HG03558 (cell line): ENCODE measurements at regions not wholly inside any gene's neighbourhood (a gene's known extent, or its start where the extent isn't known, plus 50 kb on each side); places are given as distances from the start of the nearest gene placed in this dataset.

Source experiments
- ATAC-seq: cut with Tn5 transposase; IDR thresholded peaks from one replicate; pipeline ENCODE4 v1.9.1; 2021; ENCODE audit warnings: moderate number of reproducible peaks; ENCODE audit not compliant: unreplicated experiment; ENCODE audit errors: extremely low read depth

DNA sequence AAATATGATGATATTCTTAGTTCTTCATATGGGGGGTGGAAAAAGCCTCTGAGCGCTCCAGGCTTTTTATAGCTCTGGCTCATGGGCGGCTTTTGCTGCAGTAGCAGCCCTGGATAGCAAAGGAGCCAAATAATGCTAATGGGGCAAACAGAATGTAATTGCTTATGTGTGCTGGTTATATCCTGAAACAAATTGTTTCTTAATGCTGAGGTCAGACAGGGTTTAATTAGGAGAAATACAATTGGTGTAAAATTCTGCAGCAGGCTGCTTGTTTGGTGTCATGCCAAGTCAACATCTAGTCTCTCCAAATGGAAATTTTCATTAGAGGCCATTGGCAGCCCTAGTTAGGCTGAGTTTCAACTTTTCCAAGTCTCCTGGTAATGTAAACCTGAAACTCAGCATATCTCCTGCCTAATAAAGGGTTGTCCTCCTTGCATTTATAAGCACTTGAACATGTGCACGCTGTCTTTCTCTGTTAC is 530.1 kb upstream of the NOX3 start:
- no peak for ATAC-seq

DNA sequence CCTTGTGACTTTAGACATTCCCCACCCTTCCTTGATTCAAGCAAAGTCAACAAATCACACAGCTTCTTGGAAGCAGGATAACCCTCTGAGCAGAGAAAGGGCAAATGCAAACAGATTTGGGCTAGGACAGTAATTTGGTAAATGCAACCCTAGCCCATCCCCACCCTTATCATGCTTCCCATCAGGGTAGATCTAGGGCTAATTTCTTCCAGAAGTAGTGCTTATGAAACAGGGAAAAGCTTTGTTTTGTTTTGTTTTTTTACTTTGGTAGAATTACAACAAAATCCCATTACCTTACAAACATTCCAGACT is 525.1 kb upstream of the NOX3 start:
- ATAC-seq = no peak

DNA sequence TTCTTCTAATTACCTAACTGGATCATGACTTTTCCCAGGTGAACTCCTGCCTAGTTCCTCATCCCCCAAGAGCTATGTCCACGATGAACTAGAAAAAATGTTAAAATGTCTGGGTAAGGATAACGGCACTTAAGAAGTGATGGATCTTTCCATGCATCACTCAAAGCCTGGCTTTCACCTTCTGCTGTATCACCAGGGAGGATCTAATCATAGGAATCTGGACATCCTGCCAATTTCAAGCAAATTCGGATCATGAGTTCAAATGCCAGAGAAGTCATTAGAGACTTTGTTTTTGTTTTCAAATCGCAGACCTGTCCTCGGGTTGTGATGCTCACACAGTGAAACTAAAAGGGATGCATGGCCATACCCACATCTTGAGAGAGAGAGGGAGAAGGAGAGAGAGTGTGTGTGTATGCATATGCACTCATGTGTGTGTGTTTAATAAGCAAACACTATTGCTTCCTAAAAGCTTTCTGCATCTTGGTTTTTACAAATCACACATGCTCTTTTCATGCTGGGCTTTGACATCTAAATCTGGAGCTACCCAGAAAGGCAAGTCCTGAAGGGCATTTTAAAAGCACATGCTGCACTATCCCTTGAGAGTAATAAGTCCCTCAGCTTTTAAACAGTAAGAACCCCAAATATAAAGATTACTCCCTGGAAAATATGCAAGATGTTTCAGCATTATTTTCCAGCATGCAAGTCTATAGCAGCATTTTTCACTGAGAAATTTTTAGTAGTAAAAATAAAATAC is 524.6 kb upstream of the NOX3 start:
- no peak for ATAC-seq

DNA sequence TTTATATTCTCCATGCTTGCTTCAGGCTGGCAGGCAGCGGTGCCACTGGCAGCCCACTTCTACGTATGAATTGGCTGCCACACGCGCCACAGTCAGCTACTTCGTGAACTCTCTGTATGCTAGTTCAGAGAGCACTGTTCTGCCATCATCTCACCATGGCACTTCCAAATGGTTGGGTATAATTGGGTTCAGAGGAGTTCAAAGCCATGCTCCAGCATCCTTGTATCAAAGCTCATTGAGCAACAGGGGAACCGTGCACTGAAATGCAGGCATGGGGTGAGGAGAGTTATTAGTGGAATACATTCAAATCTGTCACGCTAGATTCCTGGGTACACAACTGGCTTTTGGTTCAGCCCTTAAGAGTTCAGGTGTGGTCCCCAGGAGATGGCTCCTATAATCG is 519.9 kb upstream of the NOX3 start:
- ATAC-seq = no peak

DNA sequence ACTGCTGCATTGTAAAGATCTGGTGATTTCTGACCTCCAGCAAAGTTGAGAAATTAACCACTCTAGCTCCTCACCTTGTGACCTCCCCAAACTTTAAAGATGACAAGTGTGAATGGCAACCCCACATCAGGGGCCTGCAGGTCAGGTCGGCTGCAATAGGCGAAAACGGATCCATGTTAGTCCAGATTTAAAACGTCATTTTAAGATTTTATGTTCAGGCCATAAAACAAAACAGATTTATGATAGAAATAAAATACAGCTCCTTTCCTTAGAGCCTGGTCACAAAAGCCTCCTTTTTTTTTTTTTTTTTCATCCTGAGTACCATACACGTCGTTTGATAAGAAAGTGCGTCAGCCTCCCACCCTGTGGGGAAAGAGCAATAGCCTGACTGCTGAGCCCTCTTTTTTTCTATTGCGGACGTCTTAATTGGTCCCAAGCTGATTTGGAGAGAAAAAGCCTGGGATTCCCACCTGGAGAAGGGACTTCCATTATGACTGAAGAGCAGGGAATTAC is 519.2 kb upstream of the NOX3 start:
- no peak for ATAC-seq

DNA sequence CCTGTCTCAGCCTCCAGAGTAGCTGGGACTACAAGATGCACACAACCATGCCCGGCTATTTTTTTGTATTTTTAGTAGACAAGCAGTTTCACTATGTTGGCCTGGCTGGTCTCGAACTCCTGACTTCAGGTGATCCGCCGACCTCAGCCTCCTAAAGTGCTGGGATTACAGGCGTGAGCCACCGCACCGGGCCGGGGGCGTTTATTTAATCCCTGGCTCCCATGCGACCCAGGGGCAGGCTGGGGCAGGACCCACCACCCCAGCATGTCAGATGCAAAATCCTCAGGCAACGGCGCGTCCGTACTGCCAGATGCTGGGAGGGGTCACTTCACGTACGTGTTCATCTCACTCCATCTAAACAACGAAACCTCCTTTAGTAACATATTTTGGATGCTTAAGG is 518.7 kb upstream of the NOX3 start:
- ATAC-seq = no peak

DNA sequence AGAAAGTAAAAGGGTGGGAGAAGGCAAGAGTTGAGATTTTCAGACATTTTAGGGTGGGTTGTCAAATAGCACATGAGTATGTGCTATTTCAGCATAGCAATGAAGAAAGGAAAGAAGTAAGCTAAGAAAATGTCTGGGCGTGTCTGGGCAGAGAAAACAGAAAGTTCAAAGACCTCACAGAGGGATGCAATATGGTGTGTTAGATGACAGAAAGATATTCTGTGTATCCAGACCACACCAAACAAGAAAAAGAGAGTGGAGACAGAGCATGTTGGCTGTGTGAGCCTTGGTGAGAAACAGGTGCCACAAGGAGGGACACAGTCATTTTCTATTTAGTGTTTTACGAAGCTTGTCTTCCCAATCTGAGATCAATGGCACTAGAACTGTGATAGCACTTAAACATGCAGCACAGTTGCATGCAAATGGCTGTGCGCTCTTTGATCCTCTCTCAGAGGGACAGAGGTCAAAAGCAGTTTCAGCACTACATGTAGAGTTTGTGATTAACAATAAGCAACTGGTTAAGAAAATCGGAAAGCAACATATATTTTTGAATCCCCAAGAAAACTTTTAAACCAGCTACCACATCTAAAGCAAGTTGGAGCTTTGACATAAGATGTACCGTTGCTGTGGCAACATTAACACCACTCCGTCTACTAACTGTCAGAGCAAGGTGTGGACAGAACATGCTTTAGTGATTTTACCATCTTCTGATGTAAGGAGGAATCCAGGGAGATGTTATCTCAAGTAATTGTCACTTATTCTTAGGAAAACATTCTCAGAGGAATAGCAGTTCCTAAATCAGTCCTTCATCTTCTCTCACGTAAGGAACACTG is 515.5 kb upstream of the NOX3 start:
- ATAC-seq = no peak

DNA sequence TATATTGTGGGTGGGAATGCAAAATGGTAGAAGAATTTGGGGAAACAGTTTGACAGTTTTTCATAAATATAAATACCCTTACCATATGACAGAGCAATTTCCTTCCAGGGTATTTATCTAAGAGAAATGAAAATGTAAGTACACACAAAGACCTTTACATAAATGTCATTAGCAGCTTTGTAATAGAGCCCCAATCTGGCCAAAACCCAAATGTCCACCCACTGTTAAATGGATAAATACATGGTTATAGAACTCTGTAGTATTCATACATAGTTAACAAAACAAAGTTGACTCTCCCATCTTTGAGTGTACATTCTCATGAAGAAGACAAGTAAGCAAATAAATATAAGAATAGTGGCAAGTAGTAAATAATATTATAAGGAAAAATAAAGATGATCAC is 514.8 kb upstream of the NOX3 start:
- no peak for ATAC-seq

DNA sequence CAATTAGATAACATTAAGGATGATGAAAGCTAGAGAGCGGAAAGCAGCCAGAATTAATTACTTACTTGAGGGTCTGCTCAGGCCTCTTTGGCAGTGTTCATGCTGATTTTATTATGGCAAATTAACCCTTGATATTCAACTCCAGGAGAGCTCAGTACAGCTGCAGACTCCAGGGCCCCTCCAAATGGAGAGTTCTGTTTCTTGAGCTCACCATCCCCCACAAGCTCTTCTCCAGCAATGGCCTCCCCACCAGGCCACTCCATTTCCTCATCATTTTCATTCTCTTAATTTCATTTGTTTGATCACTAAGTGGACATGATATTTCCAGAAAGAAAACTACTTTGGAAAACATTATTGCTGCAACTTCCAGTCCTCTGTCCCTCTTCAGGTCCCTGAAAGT is 513.3 kb upstream of the NOX3 start:
- ATAC-seq = no peak

DNA sequence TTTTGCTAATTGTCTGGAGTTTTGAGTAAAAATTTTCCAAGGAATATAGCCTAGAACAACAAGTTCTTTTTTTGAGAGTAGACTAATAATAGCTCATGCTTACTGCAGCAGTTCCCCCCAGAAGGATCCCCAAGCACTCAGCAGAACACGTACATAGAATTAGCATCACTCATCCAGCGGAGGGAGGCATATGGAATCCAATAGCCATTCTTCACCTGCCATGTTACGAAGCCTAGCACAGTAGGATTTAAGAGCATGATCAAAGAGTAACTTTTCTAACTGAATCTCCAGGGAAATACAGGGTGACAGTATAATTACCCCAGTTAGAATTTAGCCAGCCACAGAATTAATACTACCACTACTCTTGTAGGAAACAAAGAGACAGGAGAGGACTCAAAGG is 511.7 kb upstream of the NOX3 start:
- no peak for ATAC-seq

DNA sequence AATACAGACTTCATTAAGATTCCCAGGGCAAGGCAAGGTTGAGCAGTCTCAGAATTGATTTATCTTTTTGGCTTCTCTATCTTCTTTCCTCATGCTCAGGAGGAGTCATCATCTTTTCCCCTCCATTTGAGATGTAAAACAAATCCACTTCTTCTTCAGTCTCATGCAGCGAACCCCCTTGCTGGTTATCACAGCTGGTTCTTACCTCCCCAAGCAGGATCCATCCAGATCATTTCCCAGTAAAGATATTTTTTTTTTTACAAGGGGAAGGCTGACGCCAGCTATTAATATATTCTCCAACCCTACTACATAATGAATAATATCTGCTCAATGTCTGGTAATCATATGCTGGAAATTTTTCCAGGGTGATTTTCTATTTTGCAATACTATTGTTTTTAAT is 508.9 kb upstream of the NOX3 start:
- ATAC-seq = no peak

DNA sequence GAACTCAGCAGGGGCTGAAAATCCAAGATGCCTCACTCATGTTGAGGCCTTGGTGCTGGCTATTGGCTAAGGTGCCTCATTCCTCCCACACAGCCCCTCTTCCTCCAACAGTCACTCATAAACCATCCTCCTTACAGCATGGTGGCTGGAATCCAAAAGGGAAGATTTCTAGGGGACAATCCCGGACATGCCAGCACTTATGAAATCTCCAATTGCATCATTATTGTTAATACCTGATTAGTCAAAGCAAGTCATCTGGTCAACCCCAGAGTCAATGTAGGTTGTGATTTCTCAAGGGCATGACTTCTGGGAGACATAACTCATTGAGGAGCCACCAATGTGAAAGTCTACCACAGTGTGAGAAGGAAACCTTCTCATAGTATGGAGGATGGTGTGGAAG is 506.6 kb upstream of the NOX3 start:
- ATAC-seq = no peak

DNA sequence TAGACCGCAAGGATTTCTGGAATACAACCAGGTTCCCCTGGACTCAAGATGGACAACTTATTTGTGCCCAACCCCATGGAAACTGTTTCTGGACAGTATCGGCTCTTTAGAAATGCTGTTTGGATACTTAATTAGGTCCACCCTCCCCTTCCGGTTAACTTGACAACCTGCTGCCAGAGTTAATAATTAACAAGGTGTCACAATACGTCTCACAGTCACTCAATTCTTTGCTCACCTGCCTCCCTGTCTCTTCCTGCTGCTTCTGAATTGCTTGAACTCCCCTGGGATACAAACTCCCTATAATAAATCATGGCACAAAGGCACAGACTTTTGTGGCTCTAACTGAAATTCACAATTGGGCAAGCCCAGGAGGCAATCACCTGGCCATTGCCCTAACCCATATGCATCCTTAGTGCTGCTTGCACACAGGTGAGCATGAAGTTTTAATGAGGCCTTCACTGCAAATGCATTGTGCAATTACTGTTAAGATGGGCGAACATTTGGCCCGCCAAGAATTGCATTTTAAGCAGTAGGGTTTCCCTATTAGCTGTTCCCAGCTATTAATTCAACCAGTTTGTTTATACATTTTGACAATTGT is 504.4 kb upstream of the NOX3 start:
- no peak for ATAC-seq

DNA sequence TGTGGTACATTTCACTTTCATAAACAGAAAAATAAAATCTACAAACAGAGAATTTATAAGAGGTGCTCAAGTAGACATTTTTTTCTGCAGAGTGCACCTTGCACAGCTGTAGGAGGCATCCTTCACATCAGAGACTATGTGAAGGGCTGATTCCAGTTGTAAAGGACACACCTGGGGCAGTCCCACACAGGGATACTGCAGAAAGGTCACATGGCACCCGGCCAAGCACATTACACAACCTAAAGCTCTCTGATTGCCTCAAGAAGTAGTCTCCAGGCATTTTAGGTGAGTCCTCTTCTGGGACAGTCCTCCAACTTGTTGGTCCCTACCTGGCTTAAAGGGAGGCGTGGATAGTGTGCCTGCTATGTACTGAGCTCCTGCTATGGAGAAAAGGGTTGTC is 502.9 kb upstream of the NOX3 start:
- ATAC-seq = no peak

DNA sequence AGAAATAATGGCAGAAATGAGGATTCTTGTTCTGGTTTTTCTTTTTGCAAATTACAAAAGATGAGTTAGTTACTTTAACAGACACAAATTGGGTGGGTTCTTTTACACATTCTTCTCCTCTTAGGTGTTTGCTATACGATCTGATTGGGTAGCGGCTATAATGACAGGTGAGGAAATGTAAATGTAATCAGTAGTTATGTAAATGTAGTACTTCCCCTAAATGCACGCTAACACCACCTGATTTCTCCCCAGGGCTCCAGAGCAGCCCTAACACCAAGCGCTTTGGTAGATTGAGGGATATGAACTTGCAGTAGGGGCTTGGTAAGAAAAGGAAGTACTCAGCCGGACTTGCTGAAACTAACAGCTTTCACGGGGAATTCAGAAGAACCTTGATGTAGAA is 499.4 kb upstream of the NOX3 start:
- ATAC-seq = no peak

DNA sequence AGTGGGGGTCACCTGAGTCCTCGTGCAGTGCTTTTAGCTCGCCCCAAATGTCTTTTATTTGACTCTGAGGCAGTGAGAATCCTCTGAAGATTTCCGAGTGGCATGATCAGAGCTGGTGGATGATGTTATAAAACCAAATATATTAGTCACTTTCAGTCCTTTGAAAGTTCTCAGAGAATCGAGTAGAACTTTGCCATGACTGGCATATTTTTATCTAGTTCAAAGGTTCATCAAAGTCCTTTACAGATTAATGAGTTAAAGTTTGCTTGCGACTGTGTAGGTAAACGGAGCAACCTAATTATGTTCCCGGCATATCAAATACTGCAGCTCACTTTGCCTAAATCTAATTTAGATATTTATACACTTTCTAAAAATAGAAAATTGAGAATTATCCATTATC is 498.5 kb upstream of the NOX3 start:
- no peak for ATAC-seq

DNA sequence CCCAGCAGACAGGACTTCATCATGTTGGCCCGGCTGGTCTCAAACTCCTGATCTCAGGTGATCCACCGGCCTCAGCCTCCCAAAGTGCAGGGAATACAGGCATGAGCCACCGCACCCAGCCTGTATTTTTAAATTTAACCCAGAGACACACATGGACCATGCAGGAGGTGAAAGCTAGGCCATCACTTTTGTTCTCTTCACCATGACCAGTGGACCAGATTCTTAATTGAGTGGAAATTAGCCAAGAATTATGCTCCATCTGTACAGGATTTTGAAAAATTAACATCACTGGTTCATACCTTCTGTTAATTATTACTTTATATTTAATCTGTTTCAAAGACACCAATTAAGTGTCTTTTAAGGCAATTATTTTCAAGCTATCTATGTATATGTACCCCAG is 493.6 kb upstream of the NOX3 start:
- no peak for ATAC-seq

DNA sequence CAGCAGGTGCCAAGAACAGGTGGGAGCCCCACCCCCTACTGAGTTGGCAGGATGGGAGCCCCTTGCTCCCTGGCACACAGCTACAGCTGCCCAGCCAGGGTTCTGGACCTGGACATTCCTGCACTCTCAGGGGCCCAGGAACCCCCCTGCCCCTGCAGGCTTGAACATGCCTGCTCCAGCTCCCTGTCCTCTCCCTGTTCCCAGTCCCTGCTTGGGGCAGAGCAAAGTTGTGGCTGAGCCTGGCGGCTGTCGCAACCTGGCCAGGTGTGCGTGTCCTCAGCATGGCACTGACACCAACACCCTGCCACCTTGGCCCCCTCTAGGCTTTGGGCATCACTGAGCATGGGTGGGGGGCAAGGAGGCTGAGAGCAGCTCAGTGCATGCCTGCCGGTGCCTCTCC is 491.2 kb upstream of the NOX3 start:
- ATAC-seq = no peak

DNA sequence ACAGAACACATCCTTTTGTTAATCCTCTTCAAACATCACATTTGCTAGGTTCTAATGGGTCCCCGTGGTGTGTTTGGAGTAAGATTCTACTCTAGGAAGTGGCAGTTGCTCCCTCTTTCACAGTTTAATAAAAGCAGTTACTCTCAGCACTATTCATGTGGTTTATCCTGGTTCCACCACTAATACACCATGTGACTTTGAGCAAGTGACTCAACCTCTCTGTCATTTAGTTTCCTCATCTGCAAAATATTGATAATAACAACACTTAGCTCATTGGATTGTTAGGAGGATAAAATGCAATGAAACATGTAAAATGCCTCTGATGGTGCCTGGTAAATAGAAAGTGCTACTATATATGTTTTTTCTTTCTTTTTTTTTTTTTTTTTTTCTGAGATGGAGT is 488.0 kb upstream of the NOX3 start:
- no peak for ATAC-seq

DNA sequence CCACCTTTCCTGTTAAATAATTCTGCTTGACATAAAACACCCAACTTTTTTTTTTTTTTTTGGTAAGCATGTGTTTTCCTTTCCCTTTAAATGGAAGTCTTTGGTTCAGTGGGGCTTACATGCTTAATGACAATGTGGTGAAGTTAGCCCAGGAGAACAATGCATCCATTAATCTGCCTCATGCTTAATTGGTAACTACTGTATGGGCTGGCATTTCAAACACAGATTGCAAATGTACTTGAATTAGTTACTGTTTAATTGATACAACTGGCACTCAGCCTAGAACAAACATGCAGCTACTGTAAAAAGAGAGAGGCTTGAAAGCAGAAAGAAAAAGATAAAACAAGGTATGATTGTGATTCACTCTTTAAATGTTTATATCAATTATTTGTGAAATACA is 483.6 kb upstream of the NOX3 start:
- ATAC-seq = no peak

DNA sequence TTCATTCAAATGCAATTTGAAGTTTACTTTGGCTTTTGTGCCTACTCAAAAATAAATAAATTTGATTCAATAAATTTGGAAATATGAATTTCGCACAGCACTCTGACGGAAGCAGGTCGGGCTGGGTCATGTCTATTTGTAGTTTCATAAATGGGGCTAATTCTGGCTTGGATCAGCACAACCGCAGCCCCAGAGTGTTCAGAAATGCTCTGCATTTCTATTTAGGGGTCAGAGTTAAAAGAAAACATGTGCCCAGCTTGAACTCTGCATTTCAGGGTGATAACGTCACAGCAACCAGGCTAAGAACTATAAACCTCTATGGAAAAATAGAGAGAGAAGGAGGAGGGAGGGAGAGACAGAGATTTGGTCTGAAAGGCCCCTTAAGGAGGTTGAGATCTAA is 480.9 kb upstream of the NOX3 start:
- ATAC-seq = no peak
